ENCODE measurements at regions not wholly inside any gene's neighbourhood (a gene's known extent, or its start where the extent isn't known, plus 50 kb on each side); places are given as distances from the start of the nearest gene placed in this dataset.

DNA sequence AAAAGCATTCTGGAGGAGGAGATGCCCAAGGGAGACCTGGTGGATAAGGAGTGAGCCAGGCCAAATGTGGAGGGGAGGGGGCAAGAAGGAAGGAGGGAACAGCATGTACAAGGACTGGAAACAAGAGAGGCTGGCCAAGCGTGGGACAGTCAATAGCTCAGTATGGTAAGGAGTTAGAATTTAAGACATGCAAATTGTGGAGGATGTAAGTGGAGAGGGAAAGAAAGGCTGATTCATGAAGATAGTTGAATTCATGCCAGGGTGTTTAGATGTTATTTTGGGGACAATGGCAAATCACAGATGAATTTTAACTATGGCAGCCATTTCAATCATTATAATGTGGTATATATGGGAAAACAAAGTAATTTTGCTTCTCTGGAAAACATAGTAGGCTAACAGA lies 462.3 kb downstream of the MEIS1 start:
- TF ChIP-seq ZNF654 (tag by site-specific recombination; IDR thresholded peaks at IDR 0.05; ENCODE audit: low read depth), result no peak
- TF ChIP-seq, protein P1, sequence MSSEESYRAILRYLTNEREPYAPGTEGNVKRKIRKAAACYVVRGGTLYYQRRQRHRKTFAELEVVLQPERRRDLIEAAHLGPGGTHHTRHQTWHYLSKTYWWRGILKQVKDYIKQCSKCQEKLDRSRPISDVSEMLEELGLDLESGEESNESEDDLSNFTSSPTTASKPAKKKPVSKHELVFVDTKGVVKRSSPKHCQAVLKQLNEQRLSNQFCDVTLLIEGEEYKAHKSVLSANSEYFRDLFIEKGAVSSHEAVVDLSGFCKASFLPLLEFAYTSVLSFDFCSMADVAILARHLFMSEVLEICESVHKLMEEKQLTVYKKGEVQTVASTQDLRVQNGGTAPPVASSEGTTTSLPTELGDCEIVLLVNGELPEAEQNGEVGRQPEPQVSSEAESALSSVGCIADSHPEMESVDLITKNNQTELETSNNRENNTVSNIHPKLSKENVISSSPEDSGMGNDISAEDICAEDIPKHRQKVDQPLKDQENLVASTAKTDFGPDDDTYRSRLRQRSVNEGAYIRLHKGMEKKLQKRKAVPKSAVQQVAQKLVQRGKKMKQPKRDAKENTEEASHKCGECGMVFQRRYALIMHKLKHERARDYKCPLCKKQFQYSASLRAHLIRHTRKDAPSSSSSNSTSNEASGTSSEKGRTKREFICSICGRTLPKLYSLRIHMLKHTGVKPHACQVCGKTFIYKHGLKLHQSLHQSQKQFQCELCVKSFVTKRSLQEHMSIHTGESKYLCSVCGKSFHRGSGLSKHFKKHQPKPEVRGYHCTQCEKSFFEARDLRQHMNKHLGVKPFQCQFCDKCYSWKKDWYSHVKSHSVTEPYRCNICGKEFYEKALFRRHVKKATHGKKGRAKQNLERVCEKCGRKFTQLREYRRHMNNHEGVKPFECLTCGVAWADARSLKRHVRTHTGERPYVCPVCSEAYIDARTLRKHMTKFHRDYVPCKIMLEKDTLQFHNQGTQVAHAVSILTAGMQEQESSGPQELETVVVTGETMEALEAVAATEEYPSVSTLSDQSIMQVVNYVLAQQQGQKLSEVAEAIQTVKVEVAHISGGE (tag by site-specific recombination; conservative IDR thresholded peaks at IDR 0.05; ENCODE audit: low read depth), result no peak
- TF ChIP-seq REST (tag by site-specific recombination; IDR thresholded peaks at IDR 0.05), result no peak
- TF ChIP-seq CTCF (tag by site-specific recombination; IDR thresholded peaks at IDR 0.05), result no peak
- TF ChIP-seq SP3 (tag by site-specific recombination; IDR thresholded peaks at IDR 0.05), result no peak
